Astrocyte of the spinal cord (primary cell): ENCODE measurements at regions not wholly inside any gene's neighbourhood (a gene's known extent, or its start where the extent isn't known, plus 50 kb on each side); places are given as distances from the start of the nearest gene placed in this dataset.
"Not testable (repeated sequence)": the region's sequence is repeated elsewhere in the genome, so short reads cannot be mapped to it uniquely, and the experiment has no call there.

ENCODE experiments used
- DNase-seq: peaks from one replicate; pipeline ENCODE4 v3.0.0; 2011; ENCODE audit warnings: low read depth, low spot score
- H3K4me3 ChIP-seq: 2 replicates; pipeline ENCODE4 v1.5.1; 2011; ENCODE audit warnings: low read depth, mild to moderate bottlenecking, low read length, moderate library complexity
- CTCF ChIP-seq: IDR thresholded peaks from 2 replicates; pipeline ENCODE4 v1.5.1; 2012; ENCODE audit warnings: low read depth, mild to moderate bottlenecking, low read length, inconsistent platforms
- in situ Hi-C: cut with HindIII; loops from 2 replicates; pipeline ENCODE4 v1.10.0; 2017; ENCODE audit warnings: low sequenced_read_pairs

DNA sequence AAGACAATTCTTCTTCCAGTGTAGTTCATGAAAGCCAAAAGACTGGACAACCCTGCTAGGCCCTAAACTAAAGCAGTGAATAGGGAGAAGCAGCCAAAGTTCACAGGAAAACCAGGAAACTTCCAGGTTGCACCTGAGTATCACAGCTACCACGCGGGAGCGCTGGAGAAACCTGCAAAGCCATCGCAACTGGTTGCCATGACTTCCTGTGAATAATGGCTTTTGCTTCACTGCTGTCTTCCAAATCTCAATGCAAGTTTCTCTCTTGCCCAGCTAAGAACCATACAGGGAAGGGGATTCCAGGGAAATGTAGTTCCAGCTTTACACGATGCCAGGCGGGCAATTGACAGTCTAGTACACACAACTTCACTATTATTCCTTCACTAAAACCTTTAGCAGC, 114.1 kb downstream of the GXYLT1 start:
- DNase-seq, result no peak
- no peak overlapping the region for H3K4me3 ChIP-seq
- no peak for TF ChIP-seq CTCF
- in situ Hi-C loops, result no loop called here

DNA sequence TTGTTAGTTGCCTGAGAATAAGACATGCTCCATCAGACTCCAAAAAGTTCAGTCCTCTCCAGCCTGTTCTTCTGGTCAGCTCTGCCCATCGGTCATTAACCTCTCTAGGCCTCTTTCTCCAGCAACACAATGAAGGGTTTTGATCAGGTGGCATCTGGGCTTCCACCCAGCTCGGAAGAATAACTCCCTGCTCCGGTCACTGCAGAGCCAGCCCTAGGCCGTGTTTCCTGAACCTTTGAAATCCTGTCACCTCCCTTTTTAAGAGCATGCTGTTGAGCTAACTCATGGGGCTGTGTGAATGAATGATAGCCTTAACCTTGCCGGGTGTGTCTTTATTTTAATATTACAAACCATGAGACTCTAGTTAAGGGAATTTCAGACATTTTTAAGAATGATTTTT, 117.1 kb downstream of the GXYLT1 start:
- H3K4me3 ChIP-seq, result no peak overlapping the region
- TF ChIP-seq CTCF, result no peak
- no peak for DNase-seq
- in situ Hi-C loops, result no loop called here

- DNase-seq, result no peak
- no peak overlapping the region for H3K4me3 ChIP-seq
- in situ Hi-C loops, result no loop called here
- TF ChIP-seq CTCF, result no peak
These were observed 120.2 kb downstream of the GXYLT1 start for GRCh38 chr12:42024495-42024830.

- H3K4me3 ChIP-seq, result peak overlapping the region; percentile 25
- peak; percentile 73 for DNase-seq
- TF ChIP-seq CTCF, result peak; percentile 97
- in situ Hi-C loops, result no loop called here
These were observed 120.8 kb downstream of the GXYLT1 start for GRCh38 chr12:42023733-42024494.

DNA sequence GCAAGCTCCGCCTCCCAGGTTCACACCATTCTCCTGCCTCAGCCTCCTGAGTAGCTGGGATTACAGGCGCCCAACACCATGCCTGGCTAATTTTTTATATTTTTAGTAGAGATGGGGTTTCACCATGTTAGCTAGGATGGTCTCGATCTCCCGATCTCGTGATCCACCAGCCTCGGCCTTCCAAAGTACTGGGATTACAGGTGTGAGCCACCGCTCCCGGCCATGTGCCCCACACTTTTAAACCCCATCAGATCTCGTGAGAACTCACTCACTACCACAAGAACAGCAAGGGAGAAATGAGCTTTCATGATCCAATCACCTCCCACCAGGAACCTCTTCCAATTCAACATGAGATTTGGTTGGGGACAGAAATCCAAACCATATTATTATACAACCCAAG, 122.7 kb downstream of the GXYLT1 start:
- DNase-seq, in situ Hi-C loops: not testable (repeated sequence)

GRCh38 chr12:42021469-42021868, 123.2 kb downstream of the GXYLT1 start:
- DNase-seq, result no peak
- H3K4me3 ChIP-seq, result no peak overlapping the region
- in situ Hi-C loops, result no loop called here
- TF ChIP-seq CTCF, result no peak

More for the DNA sequence above, 122.7 kb downstream of the GXYLT1 start:
- not testable (repeated sequence) for H3K4me3 ChIP-seq

DNA sequence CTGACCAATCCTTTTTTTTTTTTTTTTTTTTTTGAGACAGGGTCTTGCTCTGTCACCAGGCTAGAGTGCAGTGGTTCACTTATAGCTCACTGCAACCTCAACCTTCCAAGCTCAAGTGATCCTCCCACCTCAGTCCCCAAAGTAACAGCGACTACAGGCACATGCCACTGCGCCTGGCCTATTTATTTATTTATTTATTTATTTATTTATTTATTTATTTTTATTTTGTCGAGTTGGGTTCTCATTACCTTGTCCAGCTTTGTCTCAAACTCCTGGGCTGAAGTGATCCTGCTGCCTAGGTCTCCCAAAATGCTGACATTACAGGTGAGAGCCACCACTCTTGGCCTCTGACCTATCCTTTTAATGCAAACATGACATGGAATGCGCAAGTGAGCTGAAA, 124.4 kb downstream of the GXYLT1 start:
- in situ Hi-C loops, result no loop called here
- DNase-seq, result no peak
- no peak for TF ChIP-seq CTCF
- no peak overlapping the region for H3K4me3 ChIP-seq
